G401 (cell line): ENCODE measurements at regions not wholly inside any gene's neighbourhood (a gene's known extent, or its start where the extent isn't known, plus 50 kb on each side); places are given as distances from the start of the nearest gene placed in this dataset.

ENCODE experiments used
- DNase-seq: peaks from one replicate; pipeline ENCODE4 v3.0.0-alpha.2; 2015; ENCODE audit warnings: low spot score
- in situ Hi-C: cut with HindIII; loops from 2 replicates; pipeline ENCODE4 v1.10.0; 2016; ENCODE audit warnings: low sequenced_read_pairs, mixed read lengths

DNA sequence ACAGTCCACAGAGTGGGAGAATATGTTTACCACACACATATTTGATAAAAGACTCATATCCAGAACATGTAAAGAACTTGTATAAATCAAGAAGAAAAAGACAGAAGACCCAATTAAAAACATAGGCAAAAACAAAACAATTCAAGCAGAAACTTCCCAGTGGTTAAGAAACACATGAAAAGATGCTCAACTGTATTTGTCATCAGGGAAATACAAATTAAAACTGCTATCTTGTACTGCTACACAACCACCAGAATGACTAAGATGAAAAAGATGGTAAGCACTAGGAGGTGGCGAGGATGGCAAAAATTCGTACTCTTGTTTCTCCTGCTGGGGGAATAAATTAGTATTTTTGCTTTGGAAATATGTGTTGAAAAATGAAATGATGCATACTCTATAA is 192.3 kb upstream of the C11orf87 start:
- in situ Hi-C loops, result no loop called here

DNA sequence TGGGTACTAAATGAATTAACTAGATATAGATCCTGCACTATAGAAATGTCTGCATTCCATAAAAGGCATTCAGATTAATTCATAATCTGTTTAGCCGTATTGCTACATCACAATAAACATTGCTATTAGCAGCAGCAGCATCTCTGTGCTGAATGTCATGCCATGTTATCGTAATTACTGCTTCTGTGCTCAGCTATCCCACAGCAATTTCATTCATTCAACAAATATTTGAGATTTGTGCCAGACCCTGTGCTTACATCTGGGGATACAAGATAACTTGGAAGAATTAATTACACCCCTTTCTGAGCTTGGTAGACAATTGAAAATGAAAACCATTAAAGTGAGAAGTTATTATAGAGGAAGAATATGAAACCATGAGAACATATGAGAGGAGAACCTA is 185.8 kb upstream of the C11orf87 start:
- DNase-seq, result no peak
- in situ Hi-C loops, result no loop called here

More for the DNA sequence above, 192.3 kb upstream of the C11orf87 start:
- DNase-seq, result no peak

GRCh38 chr11:109236696-109237095 is 185.3 kb upstream of the C11orf87 start:
- no peak for DNase-seq
- in situ Hi-C loops, result no loop called here

GRCh38 chr11:109237636-109238035 is 184.4 kb upstream of the C11orf87 start:
- in situ Hi-C loops, result no loop called here
- DNase-seq, result no peak

DNA sequence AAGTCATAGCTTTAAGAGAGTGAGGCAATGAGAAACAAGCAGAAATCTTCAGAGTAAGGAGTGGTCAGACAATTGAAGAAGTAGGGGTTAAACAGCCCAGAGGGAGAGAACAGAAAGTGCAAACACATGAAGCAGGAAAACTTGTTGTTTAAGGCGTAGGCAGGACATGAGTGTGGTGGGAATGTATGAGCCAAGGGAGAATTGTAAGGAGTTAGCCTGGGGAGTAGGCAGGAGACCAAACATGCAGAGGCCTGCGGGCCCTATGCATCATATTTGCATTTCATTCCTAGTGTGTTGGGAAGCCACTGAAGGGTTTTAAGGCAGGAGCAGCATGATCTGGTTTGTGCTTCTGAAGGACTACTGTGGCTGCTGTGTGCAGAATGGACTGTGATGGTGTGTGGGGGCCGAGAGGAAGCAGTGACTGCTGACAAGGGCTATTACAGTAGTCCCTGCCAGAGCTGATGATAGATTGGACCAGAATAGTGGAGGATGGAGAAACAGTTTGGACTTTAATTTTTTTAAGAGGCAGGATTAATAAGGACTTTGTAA is 179.9 kb upstream of the C11orf87 start:
- in situ Hi-C loops, result no loop called here
- DNase-seq, result no peak

- in situ Hi-C loops, result no loop called here
- DNase-seq, result no peak
These were observed 174.9 kb upstream of the C11orf87 start for GRCh38 chr11:109247071-109247470.

DNA sequence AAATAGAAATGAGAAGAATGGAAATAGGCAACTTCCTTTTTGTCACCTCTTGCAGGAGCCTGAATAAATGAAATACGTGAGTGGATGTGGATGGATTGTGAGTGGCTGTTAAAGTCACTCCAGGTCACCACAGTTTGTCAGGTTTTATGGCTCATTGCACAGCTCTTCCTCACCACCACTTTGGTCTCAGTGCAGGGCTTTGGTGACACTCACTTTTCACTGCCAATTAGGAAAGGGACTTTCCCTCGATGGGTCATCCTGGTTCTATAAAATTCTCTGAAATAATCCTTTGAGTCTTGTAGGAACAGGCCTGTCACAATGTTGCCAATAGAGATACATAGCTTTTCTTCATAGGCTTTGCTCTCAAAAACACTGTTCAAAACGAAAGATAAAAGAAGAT is 172.4 kb upstream of the C11orf87 start:
- in situ Hi-C loops, result no loop called here
- DNase-seq, result no peak

- no peak for DNase-seq
- in situ Hi-C loops, result no loop called here
These were observed 170.8 kb upstream of the C11orf87 start for GRCh38 chr11:109251230-109251629.

- in situ Hi-C loops, result no loop called here
These were observed 157.9 kb upstream of the C11orf87 start for GRCh38 chr11:109264128-109264527.

GRCh38 chr11:109267293-109268095 is 154.5 kb upstream of the C11orf87 start:
- no peak for DNase-seq
- in situ Hi-C loops, result no loop called here

More at GRCh38 chr11:109264128-109264527, 157.9 kb upstream of the C11orf87 start:
- DNase-seq, result no peak

GRCh38 chr11:109275931-109276330 is 146.1 kb upstream of the C11orf87 start:
- in situ Hi-C loops, result no loop called here
- DNase-seq, result no peak

DNA sequence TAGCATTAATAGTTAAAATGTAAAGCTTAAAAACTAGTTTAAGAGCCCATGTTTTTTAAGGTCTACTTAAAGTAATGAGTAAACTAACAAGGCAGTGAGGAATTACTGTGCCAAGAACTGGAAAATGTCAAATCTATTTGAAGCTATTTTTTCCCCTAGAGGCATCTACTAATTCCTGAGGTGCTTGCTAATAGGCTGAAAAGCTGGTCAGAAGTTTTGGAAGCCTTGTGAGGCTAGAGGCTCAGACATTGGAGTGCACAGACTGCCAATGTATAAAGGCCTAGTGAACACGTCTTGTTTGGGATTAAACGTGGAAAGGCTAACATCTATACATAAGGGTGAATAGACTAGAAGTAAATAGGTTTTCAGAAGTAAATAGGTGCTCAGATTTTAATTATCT is 136.5 kb upstream of the C11orf87 start:
- in situ Hi-C loops, result no loop called here
- DNase-seq, result no peak

GRCh38 chr11:109291553-109291952 is 130.4 kb upstream of the C11orf87 start:
- in situ Hi-C loops, result no loop called here
- DNase-seq, result no peak

- in situ Hi-C loops, result no loop called here
- DNase-seq, result no peak
These were observed 123.1 kb upstream of the C11orf87 start for GRCh38 chr11:109298865-109299264.

DNA sequence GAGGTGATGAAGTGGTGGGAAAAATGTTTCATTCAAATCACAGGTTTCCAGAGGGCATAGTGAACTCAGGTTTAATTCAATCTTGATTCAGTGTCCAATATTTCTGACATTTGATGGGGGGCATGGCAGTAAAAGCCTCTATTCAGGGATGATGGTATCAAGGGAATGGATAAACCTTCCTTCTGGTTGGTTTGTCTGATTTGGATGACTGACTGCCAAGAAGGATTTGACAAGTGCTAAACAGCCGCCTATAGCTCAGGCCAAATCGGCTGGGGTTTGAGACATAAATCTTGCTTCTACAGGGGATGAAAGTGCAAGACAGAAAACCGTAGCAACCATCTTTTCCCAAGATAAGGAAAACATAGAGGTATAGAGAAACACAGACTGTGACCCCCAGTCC is 121.8 kb upstream of the C11orf87 start:
- in situ Hi-C loops, result no loop called here
- DNase-seq, result no peak

DNA sequence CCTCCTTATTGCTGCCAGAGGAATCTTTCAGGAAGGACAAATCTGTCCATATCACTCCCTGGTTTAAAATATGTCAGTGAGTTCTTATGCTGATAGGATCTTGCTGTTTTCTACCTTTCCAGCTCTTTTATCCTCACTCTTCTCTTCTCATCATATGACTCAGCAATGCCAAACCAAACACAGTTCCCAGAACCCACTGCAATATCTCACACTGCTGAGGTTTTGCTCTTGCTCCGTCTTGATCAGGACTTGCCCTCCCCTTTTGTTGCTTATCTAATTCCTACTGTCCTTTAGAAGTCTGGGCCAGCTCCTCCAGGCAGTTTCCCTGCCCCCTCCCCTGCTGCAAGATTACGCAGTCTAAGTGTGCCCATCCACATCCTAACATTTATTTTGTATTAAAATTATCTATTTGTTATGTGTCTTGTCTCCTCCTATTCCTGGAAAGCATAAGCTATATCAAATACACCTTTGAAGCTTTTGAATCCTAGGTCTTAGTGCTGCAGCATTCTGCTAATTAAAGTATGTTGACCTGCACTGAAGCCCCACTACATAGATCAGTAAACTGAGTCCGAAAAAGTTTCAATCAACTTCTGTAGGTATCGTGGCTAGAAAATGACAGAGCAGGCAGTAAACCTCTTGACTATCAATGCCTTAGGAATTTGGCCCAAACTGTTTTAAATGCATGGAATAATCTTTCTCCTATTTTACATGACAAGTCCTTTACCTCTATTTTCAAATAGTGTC is 119.2 kb upstream of the C11orf87 start:
- in situ Hi-C loops, result no loop called here
- no peak for DNase-seq

- in situ Hi-C loops, result no loop called here
- DNase-seq, result no peak
These were observed 118.6 kb upstream of the C11orf87 start for GRCh38 chr11:109303342-109303741.

- DNase-seq, result no peak
- in situ Hi-C loops, result no loop called here
These were observed 117.8 kb upstream of the C11orf87 start for GRCh38 chr11:109304159-109304558.

GRCh38 chr11:109305009-109305408 is 117.0 kb upstream of the C11orf87 start:
- no peak for DNase-seq
- in situ Hi-C loops, result no loop called here

DNA sequence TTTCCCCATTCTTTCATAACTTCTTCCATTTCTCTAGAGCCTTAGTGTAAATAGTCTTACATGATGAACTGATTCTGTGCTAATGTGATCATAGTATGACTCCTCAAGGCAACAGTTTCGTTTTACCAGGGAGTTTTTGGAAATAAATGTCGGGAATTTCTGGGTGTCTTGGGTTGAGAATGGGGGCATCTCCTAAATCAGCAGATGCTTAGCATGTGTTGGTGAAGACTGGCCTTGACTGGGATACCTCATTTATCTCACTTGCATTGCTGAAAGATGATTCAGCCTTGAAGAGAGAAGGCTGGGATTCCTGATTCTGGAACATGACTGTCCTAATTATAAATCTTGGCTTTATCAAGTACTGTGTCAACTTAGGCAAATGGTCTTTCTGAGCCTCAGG is 115.7 kb upstream of the C11orf87 start:
- DNase-seq, result no peak
- in situ Hi-C loops, result no loop called here
